NCI-H446 treated with DMSO at 0.1 percent for 48 hours (cell line): ENCODE measurements at regions not wholly inside any gene's neighbourhood (a gene's known extent, or its start where the extent isn't known, plus 50 kb on each side); places are given as distances from the start of the nearest gene placed in this dataset.
"Not testable (repeated sequence)": the region's sequence is repeated elsewhere in the genome, so short reads cannot be mapped to it uniquely, and the experiment has no call there.

ENCODE experiments used
- DNase-seq: peaks from one replicate; lab custom pipeline; 2025; lab: John Stamatoyannopoulos, UW

GRCh38 chr4:82077471-82077995 is 296.3 kb downstream of the HNRNPD start:
- not testable (repeated sequence) for DNase-seq

GRCh38 chr4:82076809-82077208 is 297.0 kb downstream of the HNRNPD start:
- no peak for DNase-seq

- no peak for DNase-seq
These were observed 297.4 kb downstream of the HNRNPD start for GRCh38 chr4:82076359-82076758.

GRCh38 chr4:82071951-82072350 is 301.8 kb downstream of the HNRNPD start:
- DNase-seq, result no peak

GRCh38 chr4:82069883-82070638 is 303.7 kb downstream of the HNRNPD start:
- no peak for DNase-seq

GRCh38 chr4:82063017-82063416 is 310.8 kb downstream of the HNRNPD start:
- no peak for DNase-seq

GRCh38 chr4:82057990-82058544 is 315.7 kb downstream of the HNRNPD start:
- no peak for DNase-seq

- DNase-seq, result no peak
These were observed 318.6 kb downstream of the HNRNPD start for GRCh38 chr4:82055156-82055555.

GRCh38 chr4:82053396-82053795 is 320.4 kb downstream of the HNRNPD start:
- DNase-seq, result no peak

- no peak for DNase-seq
These were observed 323.0 kb downstream of the HNRNPD start for GRCh38 chr4:82050796-82051195.

GRCh38 chr4:82049294-82049693 is 324.5 kb downstream of the HNRNPD start:
- no peak for DNase-seq

GRCh38 chr4:82047731-82048130 is 326.1 kb downstream of the HNRNPD start:
- no peak for DNase-seq

- no peak for DNase-seq
These were observed 327.0 kb downstream of the HNRNPD start for GRCh38 chr4:82046796-82047195.

- no peak for DNase-seq
These were observed 328.5 kb downstream of the HNRNPD start for GRCh38 chr4:82045267-82045666.

- DNase-seq, result peak; percentile 26
These were observed 329.4 kb downstream of the HNRNPD start for GRCh38 chr4:82044141-82044993.

GRCh38 chr4:82043809-82044137 is 330.0 kb downstream of the HNRNPD start:
- DNase-seq, result no peak

- DNase-seq, result no peak
These were observed 330.5 kb downstream of the HNRNPD start for GRCh38 chr4:82043081-82043808.

- no peak for DNase-seq
These were observed 331.7 kb downstream of the HNRNPD start for GRCh38 chr4:82042042-82042441.

- DNase-seq, result no peak
These were observed 334.9 kb downstream of the HNRNPD start for GRCh38 chr4:82038936-82039335.

GRCh38 chr4:82036181-82036580 is 337.6 kb downstream of the HNRNPD start:
- no peak for DNase-seq

- no peak for DNase-seq
These were observed 338.9 kb downstream of the HNRNPD start for GRCh38 chr4:82034878-82035277.

- DNase-seq, result no peak
These were observed 339.9 kb downstream of the HNRNPD start for GRCh38 chr4:82033862-82034261.
